GM12892 (cell line): ENCODE measurements at regions not wholly inside any gene's neighbourhood (a gene's known extent, or its start where the extent isn't known, plus 50 kb on each side); places are given as distances from the start of the nearest gene placed in this dataset.

Experiments used
- DNase-seq: peaks from one replicate; pipeline ENCODE4 v3.0.0; 2011; ENCODE audit not compliant: insufficient read length
- FAIRE-seq: peaks from 2 replicates; lab custom pipeline; 2011; peaks lifted over from hg19 to GRCh38; lab: Jason Lieb, UNC
- POLR2A ChIP-seq: IDR thresholded peaks from 2 replicates; pipeline ENCODE4 v1.6.1; 2011; ENCODE audit warnings: low read depth, low read length, control low read depth
- POLR2AphosphoS5 ChIP-seq: IDR thresholded peaks from 2 replicates; pipeline ENCODE4 v1.6.1; 2011; ENCODE audit warnings: low read depth, low read length, control low read depth
- TAF1 ChIP-seq: IDR thresholded peaks from 2 replicates; pipeline ENCODE4 v1.6.1; 2011; ENCODE audit warnings: low read depth, mild to moderate bottlenecking, control low read depth, low read length, borderline replicate concordance

- FAIRE-seq = no peak
- no peak for DNase-seq
- TF ChIP-seq TAF1 (no peak), POLR2AphosphoS5 (no peak), POLR2A (no peak)
Measured at GRCh38 chr21:29228306-29228705, 70.4 kb upstream of the BACH1 start.

GRCh38 chr21:29230551-29231261 lies 68.0 kb upstream of the BACH1 start:
- FAIRE-seq (peak; percentile 50), DNase-seq (no peak)
- TF ChIP-seq POLR2AphosphoS5 (no peak), TAF1 (no peak), POLR2A (no peak)

- FAIRE-seq (peak; percentile 30), DNase-seq (no peak)
- TF ChIP-seq TAF1 (no peak), POLR2A (no peak), POLR2AphosphoS5 (no peak)
Measured at GRCh38 chr21:29231756-29232529, 66.8 kb upstream of the BACH1 start.

GRCh38 chr21:29232530-29233255 lies 66.0 kb upstream of the BACH1 start:
- TF ChIP-seq TAF1 (no peak), POLR2AphosphoS5 (no peak), POLR2A (no peak)
- FAIRE-seq (peak; percentile 69), DNase-seq (no peak)

- DNase-seq = no peak
- TF ChIP-seq POLR2A (0 out of 2 replicates have a peak, but pooled peaks have one; percentile 41), POLR2AphosphoS5 (no peak)
- no peak for FAIRE-seq
Measured at GRCh38 chr21:29233256-29233546, 65.5 kb upstream of the BACH1 start.

- DNase-seq = peak; percentile 18
- TF ChIP-seq POLR2A = no peak
- TF ChIP-seq POLR2AphosphoS5 = no peak
- FAIRE-seq = peak; percentile 88
Measured at GRCh38 chr21:29233611-29234540, 64.8 kb upstream of the BACH1 start.

- DNase-seq (no peak), FAIRE-seq (peak; percentile 63)
- no peak for TF ChIP-seq TAF1
- no peak for TF ChIP-seq POLR2AphosphoS5
- no peak for TF ChIP-seq POLR2A
Measured at GRCh38 chr21:29235714-29236197, 63.0 kb upstream of the BACH1 start.

GRCh38 chr21:29236201-29236600 lies 62.5 kb upstream of the BACH1 start:
- FAIRE-seq = peak; percentile 46
- no peak for TF ChIP-seq POLR2A
- no peak for TF ChIP-seq POLR2AphosphoS5
- TF ChIP-seq TAF1 = no peak
- no peak for DNase-seq

GRCh38 chr21:29237110-29238052 lies 61.3 kb upstream of the BACH1 start:
- TF ChIP-seq POLR2AphosphoS5 (no peak), POLR2A (no peak), TAF1 (no peak)
- DNase-seq (no peak), FAIRE-seq (peak; percentile 82)
